K562 (cell line): ENCODE measurements at regions not wholly inside any gene's neighbourhood (a gene's known extent, or its start where the extent isn't known, plus 50 kb on each side); places are given as distances from the start of the nearest gene placed in this dataset.

ENCODE experiments used
- CREB1 ChIP-seq, 2 experiments: sonication (generic) in 1 of 2; formaldehyde crosslinking in 1 of 2; IDR thresholded peaks; 2 replicates each; pipeline versions ENCODE4 v1.6.1 to v1.8.0; 2012 to 2022; ENCODE audit warnings: inconsistent platforms in 1 of 2, mild to moderate bottlenecking in 1 of 2, missing genetic modification reagents in 1 of 2, moderate library complexity in 1 of 2
- SMAD3 ChIP-seq: fragments of 450-650 bp; formaldehyde crosslinking; conservative IDR thresholded peaks from 2 replicates; pipeline ENCODE4 v1.4.0; 2020; ENCODE audit warnings: mild to moderate bottlenecking
- ZNF175 ChIP-seq: fragments of 200-800 bp; sonication (Bioruptor generic); IDR thresholded peaks from 2 replicates; pipeline ENCODE4 v1.6.1; 2016; ENCODE audit warnings: low read depth, mild to moderate bottlenecking, missing genetic modification characterization, missing compliant biosample characterization
- TF ChIP-seq, protein P1 (sequence below), 3 experiments: IDR thresholded peaks in 2 of 3; conservative IDR thresholded peaks in 1 of 3; 2 replicates each; pipeline ENCODE4 v1.5.1; 2011 to 2012; ENCODE audit warnings: low read length in 3 of 3, mild to moderate bottlenecking in 3 of 3, control low read depth in 2 of 3, improper control_type of control experiment in 1 of 3, inconsistent platforms in 1 of 3, low read depth in 1 of 3, mixed read lengths in 1 of 3, moderate library complexity in 1 of 3; ENCODE audit not compliant: insufficient read depth in 2 of 3

DNA sequence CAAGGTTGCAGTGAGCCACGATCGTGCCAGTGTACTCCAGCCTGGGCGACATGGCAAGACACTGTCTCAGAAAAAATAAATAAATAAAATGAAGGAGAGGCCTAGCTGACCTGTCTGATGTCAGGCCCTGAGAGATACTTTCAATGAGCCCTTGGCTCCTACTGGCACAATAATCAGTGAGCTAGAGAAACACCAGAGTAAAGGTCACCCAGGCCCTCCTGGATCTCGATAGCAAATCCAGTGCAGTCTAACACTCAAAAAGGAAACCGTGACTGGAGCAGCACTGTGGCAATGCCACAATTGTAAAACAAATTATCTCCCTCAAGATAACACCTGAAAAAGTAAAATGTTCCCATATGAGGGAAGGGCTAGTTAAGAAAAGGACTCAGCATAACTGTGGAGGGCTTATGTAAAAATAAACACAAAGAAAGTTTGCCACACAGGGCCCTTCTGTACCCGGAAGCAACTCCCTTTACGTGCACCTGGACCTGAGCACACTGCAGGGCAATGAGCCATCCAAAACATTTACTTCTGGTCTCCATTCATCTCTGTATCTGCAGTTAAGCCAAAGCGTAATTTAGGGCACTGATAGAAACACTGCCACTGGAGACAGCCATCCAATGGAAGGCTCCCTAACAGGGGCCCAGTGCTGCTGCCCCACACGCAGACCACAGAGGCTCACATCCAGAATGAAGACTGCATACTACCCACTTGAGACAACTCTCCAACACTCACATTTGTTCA lies 293.1 kb upstream of the HSFY2 start:
- TF ChIP-seq ZNF175 (no peak), SMAD3 (CRISPR knock-in tag) (no peak), CREB1 (IDR thresholded peaks at IDR 0.05) (no peak), CREB1 (CRISPR knock-in tag; IDR thresholded peaks at IDR 0.05) (no peak)
- TF ChIP-seq, protein P1, sequence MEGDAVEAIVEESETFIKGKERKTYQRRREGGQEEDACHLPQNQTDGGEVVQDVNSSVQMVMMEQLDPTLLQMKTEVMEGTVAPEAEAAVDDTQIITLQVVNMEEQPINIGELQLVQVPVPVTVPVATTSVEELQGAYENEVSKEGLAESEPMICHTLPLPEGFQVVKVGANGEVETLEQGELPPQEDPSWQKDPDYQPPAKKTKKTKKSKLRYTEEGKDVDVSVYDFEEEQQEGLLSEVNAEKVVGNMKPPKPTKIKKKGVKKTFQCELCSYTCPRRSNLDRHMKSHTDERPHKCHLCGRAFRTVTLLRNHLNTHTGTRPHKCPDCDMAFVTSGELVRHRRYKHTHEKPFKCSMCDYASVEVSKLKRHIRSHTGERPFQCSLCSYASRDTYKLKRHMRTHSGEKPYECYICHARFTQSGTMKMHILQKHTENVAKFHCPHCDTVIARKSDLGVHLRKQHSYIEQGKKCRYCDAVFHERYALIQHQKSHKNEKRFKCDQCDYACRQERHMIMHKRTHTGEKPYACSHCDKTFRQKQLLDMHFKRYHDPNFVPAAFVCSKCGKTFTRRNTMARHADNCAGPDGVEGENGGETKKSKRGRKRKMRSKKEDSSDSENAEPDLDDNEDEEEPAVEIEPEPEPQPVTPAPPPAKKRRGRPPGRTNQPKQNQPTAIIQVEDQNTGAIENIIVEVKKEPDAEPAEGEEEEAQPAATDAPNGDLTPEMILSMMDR (IDR thresholded peaks at IDR 0.05 in 2 of 3, conservative IDR thresholded peaks at IDR 0.05 in 1 of 3; ENCODE audit: insufficient read depth in 2 of 3, low read depth in 1 of 3, low read length in 3 of 3) = no peak
